ENCODE measurements at regions not wholly inside any gene's neighbourhood (a gene's known extent, or its start where the extent isn't known, plus 50 kb on each side); places are given as distances from the start of the nearest gene placed in this dataset.

GRCh38 chr11:129286813-129287212, 88.8 kb upstream of the BARX2 start:
- no peaks in the 10 kb centered on the region for H3K79me2 ChIP-seq (ENCODE audit: insufficient read depth, low read length)
- no peak overlapping the region for H3K4me3 ChIP-seq (ENCODE audit: low read length, poor library complexity, severe bottlenecking)
- no peaks in the 10 kb centered on the region for H3F3A ChIP-seq (ENCODE audit: low read depth)
- no peaks in the 10 kb centered on the region for H3K9me2 ChIP-seq (replicated peaks; ENCODE audit: low read depth, low read length)
- no peak for TF ChIP-seq CTCF (conservative IDR thresholded peaks at IDR 0.05; ENCODE audit: low read length)
- no peak for TF ChIP-seq EZH2phosphoT487 (IDR thresholded peaks at IDR 0.05; ENCODE audit: borderline replicate concordance)
- H3K36me3 ChIP-seq (ENCODE audit: insufficient read depth, low read length), result no peaks in the 10 kb centered on the region
- H4K20me1 ChIP-seq (ENCODE audit: insufficient read depth, low read length, poor library complexity, severe bottlenecking), result no peaks in the 10 kb centered on the region
- H3K4me1 ChIP-seq (ENCODE audit: insufficient read depth, low read length, poor library complexity, severe bottlenecking), result peaks cover 7% of the 10 kb centered on the region
- H3K9ac ChIP-seq (ENCODE audit: low read depth, low read length, poor library complexity, severe bottlenecking), result no peak overlapping the region
- no peaks in the 10 kb centered on the region for H3K27me3 ChIP-seq (ENCODE audit: insufficient read depth, low read length, poor library complexity, severe bottlenecking)
- no peak overlapping the region for H3K4me2 ChIP-seq (ENCODE audit: low read depth, low read length, poor library complexity, severe bottlenecking)
- H2AFZ ChIP-seq (ENCODE audit: low read length), result no peak overlapping the region
- no peaks in the 10 kb centered on the region for H3K9me3 ChIP-seq (ENCODE audit: insufficient read depth, low read depth, low read length)

GRCh38 chr11:129285402-129285786, 90.3 kb upstream of the BARX2 start:
- no peaks in the 10 kb centered on the region for H3F3A ChIP-seq (ENCODE audit: low read depth)
- no peak overlapping the region for H3K9ac ChIP-seq (ENCODE audit: low read depth, low read length, poor library complexity, severe bottlenecking)
- H3K4me1 ChIP-seq (ENCODE audit: insufficient read depth, low read length, poor library complexity, severe bottlenecking), result peaks cover 14% of the 10 kb centered on the region
- H4K20me1 ChIP-seq (ENCODE audit: insufficient read depth, low read length, poor library complexity, severe bottlenecking), result no peaks in the 10 kb centered on the region
- H3K36me3 ChIP-seq (ENCODE audit: insufficient read depth, low read length), result no peaks in the 10 kb centered on the region
- H3K9me2 ChIP-seq (replicated peaks; ENCODE audit: low read depth, low read length), result no peaks in the 10 kb centered on the region
- H2AFZ ChIP-seq (ENCODE audit: low read length), result no peak overlapping the region
- no peak overlapping the region for H3K4me2 ChIP-seq (ENCODE audit: low read depth, low read length, poor library complexity, severe bottlenecking)
- TF ChIP-seq EZH2phosphoT487 (IDR thresholded peaks at IDR 0.05; ENCODE audit: borderline replicate concordance) (no peak), CTCF (conservative IDR thresholded peaks at IDR 0.05; ENCODE audit: low read length) (no peak)
- no peaks in the 10 kb centered on the region for H3K79me2 ChIP-seq (ENCODE audit: insufficient read depth, low read length)
- H3K4me3 ChIP-seq (ENCODE audit: low read length, poor library complexity, severe bottlenecking), result no peak overlapping the region
- no peaks in the 10 kb centered on the region for H3K9me3 ChIP-seq (ENCODE audit: insufficient read depth, low read depth, low read length)
- no peaks in the 10 kb centered on the region for H3K27me3 ChIP-seq (ENCODE audit: insufficient read depth, low read length, poor library complexity, severe bottlenecking)

- H3K36me3 ChIP-seq (ENCODE audit: insufficient read depth, low read length), result no peaks in the 10 kb centered on the region
- H3K9me2 ChIP-seq (replicated peaks; ENCODE audit: low read depth, low read length), result no peaks in the 10 kb centered on the region
- H3K9ac ChIP-seq (ENCODE audit: low read depth, low read length, poor library complexity, severe bottlenecking), result no peak overlapping the region
- TF ChIP-seq EZH2phosphoT487 (IDR thresholded peaks at IDR 0.05; ENCODE audit: borderline replicate concordance) (no peak), CTCF (conservative IDR thresholded peaks at IDR 0.05; ENCODE audit: low read length) (no peak)
- no peak overlapping the region for H3K4me3 ChIP-seq (ENCODE audit: low read length, poor library complexity, severe bottlenecking)
- H3K9me3 ChIP-seq (ENCODE audit: insufficient read depth, low read depth, low read length), result no peaks in the 10 kb centered on the region
- no peaks in the 10 kb centered on the region for H3K27me3 ChIP-seq (ENCODE audit: insufficient read depth, low read length, poor library complexity, severe bottlenecking)
- H3K4me2 ChIP-seq (ENCODE audit: low read depth, low read length, poor library complexity, severe bottlenecking), result no peak overlapping the region
- H3F3A ChIP-seq (ENCODE audit: low read depth), result no peaks in the 10 kb centered on the region
- H4K20me1 ChIP-seq (ENCODE audit: insufficient read depth, low read length, poor library complexity, severe bottlenecking), result peaks cover 4% of the 10 kb centered on the region
- peaks cover 20% of the 10 kb centered on the region for H3K4me1 ChIP-seq (ENCODE audit: insufficient read depth, low read length, poor library complexity, severe bottlenecking)
- no peak overlapping the region for H2AFZ ChIP-seq (ENCODE audit: low read length)
- H3K79me2 ChIP-seq (ENCODE audit: insufficient read depth, low read length), result peaks cover 5% of the 10 kb centered on the region
Measured at GRCh38 chr11:129283141-129283540, 91.0 kb upstream of the ARHGAP32 start.
